ENCODE measurements at regions not wholly inside any gene's neighbourhood (a gene's known extent, or its start where the extent isn't known, plus 50 kb on each side); places are given as distances from the start of the nearest gene placed in this dataset.

DNA sequence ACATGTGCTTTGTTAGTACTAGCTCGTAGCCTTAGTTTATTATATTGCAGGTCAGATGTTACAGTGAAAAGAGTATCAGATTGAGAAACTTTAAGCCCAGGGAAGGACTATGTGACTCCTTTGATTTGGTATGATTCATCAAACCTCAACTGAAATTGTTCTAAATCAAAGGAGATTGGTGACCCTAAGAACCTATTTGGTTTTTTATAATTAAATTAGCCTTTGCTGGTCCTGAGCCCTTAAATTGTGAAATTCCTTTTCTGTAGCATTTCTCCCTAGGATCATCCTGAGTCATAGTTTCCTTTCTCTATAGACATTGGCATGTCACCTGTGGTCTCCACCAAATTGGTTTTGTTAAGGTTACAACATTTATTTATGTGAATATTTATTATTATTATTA, 89.7 kb downstream of the POLR1F start:
- Histone ChIP-seq H3K4ac (replicated peaks; ENCODE audit: insufficient read length, low read depth, low read length) (no peak overlapping the region), H3K9ac (replicated peaks in 1 of 4; ENCODE audit: extremely low read depth in 1 of 4, low read depth in 3 of 4, low read length in 3 of 4) (no peak overlapping the region), H4K20me1 (replicated peaks in 1 of 2; ENCODE audit: control insufficient read depth in 1 of 2, insufficient read depth in 2 of 2, low read length in 2 of 2) (no peaks in the 10 kb centered on the region), H2BK15ac (ENCODE audit: low read length) (no peak overlapping the region), H3K79me1 (ENCODE audit: low read depth, low read length) (no peaks in the 10 kb centered on the region), H2AK5ac (ENCODE audit: low read depth, low read length) (no peak overlapping the region), H3K23me2 (ENCODE audit: low read depth, low read length) (no peaks in the 10 kb centered on the region), H3K56ac (replicated peaks; ENCODE audit: insufficient read length, low read depth, low read length) (no peak overlapping the region), H2BK120ac (replicated peaks; ENCODE audit: low read depth, low read length) (no peak overlapping the region), H3K4me3 (ENCODE audit: extremely low read depth in 1 of 4, insufficient read depth in 2 of 4, low read depth in 3 of 4, low read length in 4 of 4) (no peak overlapping the region), H4K8ac (ENCODE audit: extremely low read depth, insufficient read depth, low read length) (no peak overlapping the region), H3K4me2 (ENCODE audit: insufficient read depth in 1 of 2, low read depth in 2 of 2, low read length in 2 of 2) (no peak overlapping the region), H4K91ac (replicated peaks; ENCODE audit: insufficient read length, low read length) (no peak overlapping the region), H2BK5ac (ENCODE audit: low read depth, low read length) (no peak overlapping the region), H3K9me3 (ENCODE audit: insufficient read depth in 2 of 2, low read depth in 1 of 2, low read length in 1 of 2) (no peaks in the 10 kb centered on the region), H2BK20ac (ENCODE audit: low read length) (no peak overlapping the region), H3K79me2 (ENCODE audit: control insufficient read depth in 1 of 2, insufficient read depth in 2 of 2, low read length in 2 of 2) (no peaks in the 10 kb centered on the region), H3K23ac (ENCODE audit: insufficient read length) (no peak overlapping the region), H3K14ac (ENCODE audit: insufficient read length) (no peak overlapping the region), H3K27me3 (replicated peaks in 1 of 4; ENCODE audit: control insufficient read depth in 3 of 4, extremely low read depth in 1 of 4, insufficient read depth in 3 of 4, low read length in 3 of 4) (no peaks in the 10 kb centered on the region), H3K4me1 (replicated peaks in 1 of 4; ENCODE audit: control insufficient read depth in 3 of 4, insufficient read depth in 4 of 4, low read length in 3 of 4) (no peaks in the 10 kb centered on the region), H3K36me3 (ENCODE audit: control insufficient read depth in 2 of 4, insufficient read depth in 4 of 4, low read length in 3 of 4) (no peaks in the 10 kb centered on the region), H2AFZ (ENCODE audit: low read length) (no peak overlapping the region), H3K27ac (ENCODE audit: low read depth, low read length) (no peak overlapping the region), H3K18ac (ENCODE audit: extremely low read depth, low read length) (no peak overlapping the region), H2BK12ac (ENCODE audit: low read depth, low read length) (no peak overlapping the region), H4K5ac (ENCODE audit: insufficient read length, low read depth, low read length) (no peak overlapping the region)
- WGBS, 2 experiments (ENCODE audit: extremely low coverage in 1 of 2, insufficient coverage in 1 of 2, insufficient read length in 1 of 2, insufficient replicate concordance in 2 of 2, low coverage in 1 of 2, low lambda C conversion rate in 2 of 2, missing lambda C conversion rate in 1 of 2): 67% methylated on average over 1 of the region's 1 CpG; no CpG with 5 or more reads in 1 of the 2 experiments
- ChIA-PET POLR2A (ENCODE audit: partially characterized antibody) (no interaction called here), CTCF (ENCODE audit: partially characterized antibody) (interaction anchor here (1.1 kb wide), 1 partner anchor 127 kb away, joined by 3 read pairs; no protein-coding TSS in a partner anchor)
- no peak for FAIRE-seq
- no peak for DNase-seq (ENCODE audit: low read depth in 1 of 2, low spot score in 2 of 2)
- TF ChIP-seq GTF2F1 (IDR thresholded peaks at IDR 0.05; ENCODE audit: borderline replicate concordance, low read depth, low read length) (no peak), CBX5 (IDR thresholded peaks at IDR 0.05; ENCODE audit: low read depth, low read length) (no peak)

Measured in H1 (cell line).